ENCODE measurements at regions not wholly inside any gene's neighbourhood (a gene's known extent, or its start where the extent isn't known, plus 50 kb on each side); places are given as distances from the start of the nearest gene placed in this dataset.
"Not testable (repeated sequence)": the region's sequence is repeated elsewhere in the genome, so short reads cannot be mapped to it uniquely, and the experiment has no call there.

DNA sequence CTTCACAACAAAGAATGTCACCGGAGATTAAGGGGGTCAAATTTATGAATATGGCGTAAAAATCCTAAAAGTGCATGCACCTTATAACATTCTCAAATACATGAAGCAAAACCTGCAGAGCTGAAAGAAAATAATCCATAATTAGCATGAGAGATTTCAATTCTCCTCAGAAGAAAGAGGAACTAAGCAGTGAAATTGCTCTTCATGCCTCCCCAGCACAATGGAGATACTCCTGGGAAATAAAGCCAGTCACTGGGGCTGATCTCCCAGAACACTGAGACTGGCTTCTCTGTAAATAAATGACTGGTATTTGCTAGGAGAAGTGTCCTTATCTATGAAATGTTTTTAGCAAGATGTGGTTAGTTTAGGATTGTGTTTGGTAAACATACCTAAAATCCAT, 68.1 kb downstream of the GOLGA6L6 start:
- not testable (repeated sequence) for DNase-seq

DNA sequence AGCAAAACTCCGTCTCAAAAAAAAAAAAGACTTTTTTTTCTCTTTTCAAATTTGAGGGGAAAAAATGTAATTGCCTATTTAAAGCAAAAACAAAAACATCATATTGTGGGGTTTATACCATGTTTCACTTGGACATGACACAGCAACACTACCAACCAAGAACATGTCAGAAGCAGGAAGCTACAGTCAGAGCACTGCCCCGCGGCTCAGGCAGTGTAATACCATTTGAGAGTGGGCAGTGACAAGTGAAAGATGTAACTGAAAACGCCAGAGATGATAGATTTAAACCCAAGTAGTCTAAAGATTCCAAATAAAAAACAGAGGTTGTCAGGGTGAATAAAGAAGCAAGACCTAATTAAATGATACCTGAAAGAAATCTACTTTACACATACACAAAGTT, 68.6 kb downstream of the GOLGA6L6 start:
- not testable (repeated sequence) for DNase-seq

GRCh38 chr15:20470810-20471209, 70.8 kb downstream of the GOLGA6L6 start:
- DNase-seq, result not testable (repeated sequence)

GRCh38 chr15:20441138-20441537, 100.5 kb downstream of the GOLGA6L6 start:
- not testable (repeated sequence) for DNase-seq

GRCh38 chr15:20440390-20440789, 101.2 kb downstream of the GOLGA6L6 start:
- not testable (repeated sequence) for DNase-seq

GRCh38 chr15:20439111-20439510, 102.5 kb downstream of the GOLGA6L6 start:
- DNase-seq, result not testable (repeated sequence)

DNA sequence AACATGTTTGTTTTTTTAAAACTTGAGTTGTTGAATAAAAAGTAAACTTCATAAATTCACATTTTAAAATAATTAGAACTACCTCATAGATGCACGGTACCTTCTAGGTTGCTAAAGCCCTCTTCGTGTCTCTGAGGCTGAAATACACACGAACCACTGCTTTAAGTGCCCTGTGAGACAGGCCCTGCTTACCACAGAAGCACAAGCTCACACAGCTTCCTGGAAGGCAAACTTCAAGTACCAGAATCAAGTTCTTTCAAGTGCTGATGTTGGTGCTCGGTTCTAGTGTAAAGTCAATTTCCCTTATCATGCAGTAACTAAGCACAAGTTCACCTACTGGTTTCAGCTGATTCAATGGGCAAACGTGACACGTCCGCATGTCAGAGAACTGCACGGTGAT, 103.3 kb downstream of the GOLGA6L6 start:
- DNase-seq, result not testable (repeated sequence)

DNA sequence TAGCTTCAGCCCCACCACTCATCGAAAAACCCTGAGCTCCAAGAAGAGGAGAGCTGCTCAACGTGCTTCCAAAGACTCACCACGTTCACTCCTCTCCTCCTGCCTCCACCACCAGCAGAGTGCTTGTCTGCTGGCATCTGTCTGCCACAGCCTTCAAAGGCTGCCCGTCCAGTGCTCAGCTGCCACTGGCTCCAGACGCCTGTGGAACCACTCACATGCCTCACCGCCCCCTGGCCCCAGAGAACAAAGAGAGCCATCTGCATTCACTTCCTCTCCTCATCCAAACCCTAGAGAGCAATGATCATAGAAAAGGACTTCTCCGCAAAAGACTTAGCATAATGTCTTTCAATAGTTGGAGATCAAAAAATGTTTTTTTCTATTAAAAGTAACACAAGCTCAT, 108.1 kb downstream of the GOLGA6L6 start:
- not testable (repeated sequence) for DNase-seq

GRCh38 chr15:20430495-20430894, 111.1 kb downstream of the GOLGA6L6 start:
- not testable (repeated sequence) for DNase-seq

- DNase-seq, result not testable (repeated sequence)
These were observed 120.9 kb downstream of the GOLGA6L6 start for GRCh38 chr15:20420710-20421109.

GRCh38 chr15:20416618-20417017, 125.0 kb downstream of the GOLGA6L6 start:
- DNase-seq, result not testable (repeated sequence)

DNA sequence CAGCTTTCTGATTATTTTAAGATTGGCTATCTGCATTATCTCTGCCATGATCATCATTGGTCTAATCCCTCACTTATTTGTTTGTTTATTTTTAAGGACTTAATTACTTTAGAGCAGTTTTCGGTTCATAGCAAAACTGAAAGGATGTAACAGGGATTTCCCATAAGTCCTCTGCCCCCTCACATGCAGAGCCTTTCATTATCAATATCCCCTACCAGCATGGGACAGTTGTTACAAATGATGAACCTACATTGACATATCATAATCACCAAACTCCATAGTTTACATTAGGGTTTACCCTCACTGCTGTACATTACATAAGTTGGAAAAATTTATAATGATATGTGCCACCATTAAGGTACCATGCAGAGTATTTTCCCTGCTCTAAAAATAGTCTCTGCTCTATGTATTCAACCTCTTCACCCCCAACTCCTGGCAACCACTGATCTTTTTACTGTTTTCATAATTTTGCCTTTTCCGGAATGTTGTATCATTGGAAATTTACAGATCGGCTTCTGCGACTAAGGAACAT, 131.9 kb downstream of the GOLGA6L6 start:
- DNase-seq, result not testable (repeated sequence)

GRCh38 chr15:20409247-20409646, 132.4 kb downstream of the GOLGA6L6 start:
- DNase-seq, result no peak

- DNase-seq, result no peak
These were observed 134.0 kb downstream of the GOLGA6L6 start for GRCh38 chr15:20407553-20407952.

DNA sequence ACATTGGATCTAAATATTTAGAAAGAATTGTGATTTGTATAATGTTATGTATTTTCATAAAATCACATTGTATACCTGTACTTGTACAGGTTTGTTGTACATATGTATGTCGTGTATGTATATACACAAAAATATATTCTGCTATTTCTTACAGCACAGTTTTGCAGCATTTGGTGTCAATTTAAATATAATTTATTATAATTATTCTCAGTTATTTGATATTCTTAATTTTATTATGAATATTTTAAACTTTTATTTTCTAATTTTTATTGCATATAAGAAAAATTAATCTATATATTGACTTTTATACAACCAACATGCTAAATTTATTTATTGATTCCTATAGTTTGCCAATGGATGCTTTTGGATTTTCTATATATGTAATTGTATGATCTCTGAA, 137.0 kb downstream of the GOLGA6L6 start:
- DNase-seq, result not testable (repeated sequence)

DNA sequence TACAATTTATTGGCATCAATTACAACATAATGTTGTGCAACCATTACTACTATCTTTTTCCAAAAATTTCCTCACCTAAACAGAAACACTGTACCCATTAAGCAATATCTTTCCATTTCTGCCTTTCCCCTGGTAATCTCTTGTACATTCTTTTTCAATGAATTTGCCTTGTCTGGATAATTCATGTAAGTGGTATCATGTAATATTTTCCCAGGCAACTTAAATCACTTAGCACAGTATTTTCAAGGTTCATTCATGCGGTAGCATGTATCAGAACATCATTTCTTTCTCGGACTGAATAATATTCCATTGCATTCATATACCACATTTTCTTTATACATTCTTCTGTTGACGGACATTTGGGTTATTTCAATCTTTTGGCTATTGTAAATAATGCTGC, 139.0 kb downstream of the GOLGA6L6 start:
- not testable (repeated sequence) for DNase-seq

DNA sequence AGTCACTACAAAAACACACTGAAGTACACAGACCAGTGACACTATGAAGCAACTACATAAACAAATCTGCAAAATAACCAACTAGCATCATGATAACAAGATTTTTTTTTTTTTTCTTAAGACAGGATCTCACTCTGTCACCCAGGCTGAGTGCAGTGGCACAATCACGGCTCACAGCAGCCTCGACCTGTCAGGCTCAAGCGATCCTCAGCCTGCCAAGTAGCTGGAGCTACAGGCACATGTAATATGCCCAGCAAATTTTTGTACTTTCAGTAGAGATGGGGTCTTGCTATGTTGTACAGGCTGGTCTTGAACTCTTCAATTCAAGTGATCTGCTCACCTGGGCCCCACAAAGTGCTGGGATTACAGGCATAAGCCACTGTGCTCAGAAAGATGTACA, 140.5 kb downstream of the GOLGA6L6 start:
- DNase-seq, result not testable (repeated sequence)

DNA sequence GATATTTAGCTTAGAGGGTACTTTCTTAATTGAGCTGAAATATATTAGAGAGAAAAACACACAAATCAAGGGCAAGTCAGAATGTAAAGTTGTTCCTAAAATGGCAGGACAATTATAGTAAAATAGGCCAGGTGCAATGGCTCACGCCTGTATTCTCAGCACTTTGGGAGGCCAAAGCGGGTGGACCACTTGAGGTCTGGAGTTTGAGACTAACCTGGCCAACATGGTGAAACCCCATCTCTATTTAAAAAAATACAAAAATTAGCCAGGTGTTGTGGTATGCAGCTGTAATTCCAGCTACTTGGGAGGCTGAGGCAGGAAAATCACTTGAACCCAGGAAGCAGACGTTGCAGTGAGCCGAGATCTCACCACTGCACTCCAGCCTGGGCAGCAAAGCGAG, 142.9 kb downstream of the GOLGA6L6 start:
- DNase-seq, result not testable (repeated sequence)

GRCh38 chr15:20388161-20388560, 153.4 kb downstream of the GOLGA6L6 start:
- DNase-seq, result not testable (repeated sequence)

DNA sequence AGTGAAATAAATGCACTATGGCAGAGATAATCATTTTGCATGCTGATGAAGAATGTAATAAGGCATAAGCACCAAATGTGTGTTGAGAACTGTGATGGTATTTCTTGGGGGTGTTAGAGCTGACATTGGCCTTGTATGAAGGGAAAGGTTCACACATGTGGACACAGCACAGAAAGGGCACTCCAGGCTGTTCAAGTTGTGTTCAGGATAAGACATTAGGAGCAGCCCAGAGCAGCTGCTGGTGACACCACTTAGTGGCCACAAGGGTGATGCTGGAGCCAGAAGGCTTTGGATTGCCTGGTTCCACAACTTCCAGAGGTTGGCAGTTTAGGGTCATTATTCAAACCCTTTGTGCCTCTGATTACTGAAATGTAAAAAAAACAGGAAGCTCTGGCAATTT, 155.4 kb downstream of the GOLGA6L6 start:
- no peak for DNase-seq

DNA sequence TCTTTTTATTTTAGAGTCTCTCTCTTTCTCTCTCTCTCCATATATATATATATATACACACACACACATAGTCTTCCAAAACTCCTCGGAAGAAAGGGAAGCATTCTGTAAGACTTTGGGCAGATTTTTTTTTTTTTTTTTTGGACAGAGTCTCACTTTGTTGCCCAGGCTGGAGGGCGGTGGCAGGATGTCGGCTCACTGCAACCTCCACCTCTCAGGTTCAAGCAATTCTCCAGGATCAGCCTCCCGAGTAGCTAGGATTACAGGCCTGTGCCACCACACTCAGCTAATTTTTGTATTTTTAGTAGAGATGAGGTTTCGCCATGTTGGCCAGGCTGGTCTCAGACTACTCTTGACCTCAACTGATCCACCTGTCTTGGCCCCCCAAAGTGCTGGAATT, 161.4 kb downstream of the GOLGA6L6 start:
- DNase-seq, result not testable (repeated sequence)

GRCh38 chr15:20376872-20377271, 164.7 kb downstream of the GOLGA6L6 start:
- no peak for DNase-seq

DNA sequence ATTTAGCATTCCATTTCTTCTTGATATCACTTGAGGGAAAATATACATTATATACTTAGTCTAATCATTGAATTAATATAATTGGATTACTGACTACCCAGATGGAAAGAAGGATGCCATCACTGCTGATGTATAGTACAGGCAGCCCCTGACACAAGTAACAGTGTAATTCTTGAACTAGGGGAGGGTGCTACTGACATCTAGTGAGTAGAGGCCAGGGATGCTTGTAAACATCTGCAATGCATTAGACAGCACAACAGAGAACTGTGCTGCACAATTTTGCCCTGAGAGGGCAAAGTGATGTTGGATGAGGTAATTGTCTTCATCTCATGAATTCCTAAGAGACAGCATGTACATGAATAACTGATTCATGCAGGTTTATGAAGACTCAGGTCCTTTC, 169.2 kb downstream of the GOLGA6L6 start:
- not testable (repeated sequence) for DNase-seq

- DNase-seq, result no peak
These were observed 172.1 kb downstream of the GOLGA6L6 start for GRCh38 chr15:20369500-20369899.

- DNase-seq, result no peak
These were observed 172.6 kb downstream of the GOLGA6L6 start for GRCh38 chr15:20368974-20369373.
